Liver (tissue), 7 donors: ENCODE measurements at regions not wholly inside any gene's neighbourhood (a gene's known extent, or its start where the extent isn't known, plus 50 kb on each side); places are given as distances from the start of the nearest gene placed in this dataset.

Experiments
- DNase-seq: peaks from one replicate; pipeline ENCODE4 v3.0.0-alpha.2; 2017; ENCODE audit warnings: low spot score
- H3K27ac ChIP-seq, 2 donors: one replicate each; pipeline ENCODE4 v1.7.0; 2013; ENCODE audit warnings: inconsistent platforms in 2 of 2, low read length in 2 of 2, control low read depth in 1 of 2, low read depth in 1 of 2, mild to moderate bottlenecking in 1 of 2
- H3K27me3 ChIP-seq, 4 donors: one replicate each; pipeline versions ENCODE4 v1.6.1 to v1.7.0; 2013; ENCODE audit warnings: low read length in 3 of 4, inconsistent platforms in 1 of 4, mild to moderate bottlenecking in 1 of 4, moderate library complexity in 1 of 4; ENCODE audit not compliant: control insufficient read depth in 4 of 4, insufficient read depth in 4 of 4
- H3K36me3 ChIP-seq, 4 donors: one replicate each; pipeline versions ENCODE4 v1.6.1 to v1.7.0; 2013; ENCODE audit warnings: low read length in 3 of 4, mild to moderate bottlenecking in 3 of 4, low read depth in 1 of 4, moderate library complexity in 1 of 4; ENCODE audit not compliant: control insufficient read depth in 4 of 4, insufficient read depth in 3 of 4
- H3K4me1 ChIP-seq, 4 donors: one replicate each; pipeline versions ENCODE4 v1.6.1 to v1.7.0; 2013; ENCODE audit warnings: low read length in 3 of 4, mild to moderate bottlenecking in 3 of 4, moderate library complexity in 1 of 4; ENCODE audit not compliant: control insufficient read depth in 4 of 4, insufficient read depth in 4 of 4
- H3K4me3 ChIP-seq, 3 donors: one replicate each; pipeline versions ENCODE4 v1.6.1 to v1.7.0; 2013; ENCODE audit warnings: low read length in 3 of 3, control low read depth in 1 of 3, low read depth in 1 of 3, mild to moderate bottlenecking in 1 of 3
- H3K9ac ChIP-seq, 2 donors: one replicate each; pipeline ENCODE4 v1.7.0; 2013; ENCODE audit warnings: low read length in 2 of 2, mild to moderate bottlenecking in 2 of 2, moderate library complexity in 2 of 2, control low read depth in 1 of 2, low read depth in 1 of 2
- H3K9me3 ChIP-seq, 4 donors: one replicate each; pipeline versions ENCODE4 v1.6.1 to v1.7.0; 2013; ENCODE audit warnings: low read length in 3 of 4; ENCODE audit not compliant: control insufficient read depth in 4 of 4
- EGR1 ChIP-seq, 2 donors: IDR thresholded peaks; 2 replicates each; pipeline ENCODE4 v1.6.1; 2016 to 2018; ENCODE audit warnings: antibody characterized with exemption in 2 of 2, low read depth in 2 of 2
- FOXA1 ChIP-seq: IDR thresholded peaks from 2 replicates; pipeline ENCODE4 v1.6.1; 2016; ENCODE audit warnings: antibody characterized with exemption
- FOXA2 ChIP-seq: IDR thresholded peaks from 2 replicates; pipeline ENCODE4 v1.6.1; 2016; ENCODE audit warnings: antibody characterized with exemption
- GABPA ChIP-seq, 2 donors: IDR thresholded peaks in 1 of 2; conservative IDR thresholded peaks in 1 of 2; 2 replicates each; pipeline ENCODE4 v1.6.1; 2016; ENCODE audit warnings: antibody characterized with exemption in 2 of 2, mild to moderate bottlenecking in 1 of 2, moderate library complexity in 1 of 2
- HNF4A ChIP-seq, 2 donors: conservative IDR thresholded peaks; 2 replicates each; pipeline ENCODE4 v1.6.1; 2016; ENCODE audit warnings: antibody characterized with exemption in 2 of 2, mild to moderate bottlenecking in 2 of 2
- HNF4G ChIP-seq: IDR thresholded peaks from 2 replicates; pipeline ENCODE4 v1.6.1; 2016; ENCODE audit warnings: antibody characterized with exemption
- JUND ChIP-seq, 2 donors: IDR thresholded peaks; 2 replicates each; pipeline ENCODE4 v1.6.1; 2016; ENCODE audit warnings: antibody characterized with exemption in 2 of 2
- MAX ChIP-seq: IDR thresholded peaks from 2 replicates; pipeline ENCODE4 v1.6.1; 2016; ENCODE audit warnings: antibody characterized with exemption
- NR2F2 ChIP-seq: IDR thresholded peaks from 2 replicates; pipeline ENCODE4 v1.6.1; 2016; ENCODE audit warnings: antibody characterized with exemption
- RAD21 ChIP-seq, 2 donors: IDR thresholded peaks; 2 replicates each; pipeline ENCODE4 v1.6.1; 2016; ENCODE audit warnings: antibody characterized with exemption in 2 of 2, mild to moderate bottlenecking in 2 of 2
- RXRA ChIP-seq, 2 donors: IDR thresholded peaks; 2 replicates each; pipeline ENCODE4 v1.6.1; 2017 to 2018; ENCODE audit warnings: antibody characterized with exemption in 2 of 2, mild to moderate bottlenecking in 1 of 2
- SP1 ChIP-seq: IDR thresholded peaks from 2 replicates; pipeline ENCODE4 v1.6.1; 2018; ENCODE audit warnings: antibody characterized with exemption, mild to moderate bottlenecking
- TAF1 ChIP-seq: conservative IDR thresholded peaks from 2 replicates; pipeline ENCODE4 v1.6.1; 2016; ENCODE audit warnings: antibody characterized with exemption, mild to moderate bottlenecking
- YY1 ChIP-seq: IDR thresholded peaks from 2 replicates; pipeline ENCODE4 v1.6.1; 2016; ENCODE audit warnings: antibody characterized with exemption, mild to moderate bottlenecking
- ZBTB33 ChIP-seq: IDR thresholded peaks from 2 replicates; pipeline ENCODE4 v1.6.1; 2016; ENCODE audit warnings: antibody characterized with exemption
- WGBS: extraction: QIAGEN DNeasy Blood & Tissue Kit; methylation state at CpG from one replicate; pipeline ENCODE4 v1.1.7; 2013; 5-methylcytosine and 5-hydroxymethylcytosine counted together
- TF ChIP-seq, protein P1 (sequence below): IDR thresholded peaks from 2 replicates; pipeline ENCODE4 v1.6.1; 2016; ENCODE audit warnings: antibody characterized with exemption, mild to moderate bottlenecking
- donor health status: healthy.
- donor health status: healthy.
- donor health status: healthy.
- donor health status: healthy.

DNA sequence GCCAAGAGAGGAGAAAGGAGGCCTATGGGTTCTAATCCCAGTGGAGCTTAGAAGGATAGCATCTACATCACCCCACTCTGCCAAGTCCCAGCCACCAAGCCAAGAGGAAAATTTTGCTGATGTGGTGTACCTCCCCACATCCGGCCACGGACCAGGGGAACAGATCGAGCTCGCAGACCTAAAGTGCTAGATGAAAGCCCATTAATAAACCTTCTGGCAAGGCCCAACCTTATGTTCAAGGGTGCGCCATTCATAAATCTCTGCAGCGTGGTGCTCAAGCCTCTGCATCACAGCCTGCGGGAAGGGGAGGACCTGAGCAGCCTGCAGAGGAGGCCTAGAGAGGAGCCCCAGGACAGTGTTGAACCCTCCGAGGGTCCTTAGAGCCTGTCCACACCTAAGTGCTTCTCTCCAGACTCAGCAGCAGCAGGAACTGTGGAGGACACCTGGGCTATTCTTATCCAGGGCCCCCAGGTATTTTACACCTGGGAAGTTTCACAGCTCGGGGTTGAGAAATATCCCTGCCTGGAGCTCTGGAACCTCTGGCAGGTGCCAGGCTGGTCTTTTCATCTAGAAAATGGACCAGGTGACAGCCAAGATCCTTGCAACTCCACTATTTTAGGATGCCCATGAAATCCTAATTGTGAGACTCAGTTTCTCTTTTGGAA lies 68.0 kb downstream of the MRPL46 start:
- no peak for DNase-seq
- Histone ChIP-seq H3K9ac (no peak overlapping the region), H3K4me1 (no peaks in the 10 kb centered on the region), H3K36me3 (no peaks in the 10 kb centered on the region), H3K4me3 (no peak overlapping the region), H3K27ac (no peak overlapping the region), H3K9me3 (no peaks in the 10 kb centered on the region), H3K27me3 (no peaks in the 10 kb centered on the region)
- TF ChIP-seq YY1 (no peak), HNF4A (conservative IDR thresholded peaks at IDR 0.05) (no peak), EGR1 (IDR thresholded peaks at IDR 0.05; ENCODE audit: low read depth in 2 of 2) (no peak), FOXA1 (no peak), MAX (no peak), TAF1 (no peak), NR2F2 (no peak), RXRA (IDR thresholded peaks at IDR 0.05) (no peak), FOXA2 (no peak), GABPA (IDR thresholded peaks at IDR 0.05 in 1 of 2, conservative IDR thresholded peaks at IDR 0.05 in 1 of 2) (no peak), ZBTB33 (no peak), HNF4G (no peak), SP1 (no peak), JUND (IDR thresholded peaks at IDR 0.05) (no peak), RAD21 (IDR thresholded peaks at IDR 0.05) (no peak)
- TF ChIP-seq, protein P1, sequence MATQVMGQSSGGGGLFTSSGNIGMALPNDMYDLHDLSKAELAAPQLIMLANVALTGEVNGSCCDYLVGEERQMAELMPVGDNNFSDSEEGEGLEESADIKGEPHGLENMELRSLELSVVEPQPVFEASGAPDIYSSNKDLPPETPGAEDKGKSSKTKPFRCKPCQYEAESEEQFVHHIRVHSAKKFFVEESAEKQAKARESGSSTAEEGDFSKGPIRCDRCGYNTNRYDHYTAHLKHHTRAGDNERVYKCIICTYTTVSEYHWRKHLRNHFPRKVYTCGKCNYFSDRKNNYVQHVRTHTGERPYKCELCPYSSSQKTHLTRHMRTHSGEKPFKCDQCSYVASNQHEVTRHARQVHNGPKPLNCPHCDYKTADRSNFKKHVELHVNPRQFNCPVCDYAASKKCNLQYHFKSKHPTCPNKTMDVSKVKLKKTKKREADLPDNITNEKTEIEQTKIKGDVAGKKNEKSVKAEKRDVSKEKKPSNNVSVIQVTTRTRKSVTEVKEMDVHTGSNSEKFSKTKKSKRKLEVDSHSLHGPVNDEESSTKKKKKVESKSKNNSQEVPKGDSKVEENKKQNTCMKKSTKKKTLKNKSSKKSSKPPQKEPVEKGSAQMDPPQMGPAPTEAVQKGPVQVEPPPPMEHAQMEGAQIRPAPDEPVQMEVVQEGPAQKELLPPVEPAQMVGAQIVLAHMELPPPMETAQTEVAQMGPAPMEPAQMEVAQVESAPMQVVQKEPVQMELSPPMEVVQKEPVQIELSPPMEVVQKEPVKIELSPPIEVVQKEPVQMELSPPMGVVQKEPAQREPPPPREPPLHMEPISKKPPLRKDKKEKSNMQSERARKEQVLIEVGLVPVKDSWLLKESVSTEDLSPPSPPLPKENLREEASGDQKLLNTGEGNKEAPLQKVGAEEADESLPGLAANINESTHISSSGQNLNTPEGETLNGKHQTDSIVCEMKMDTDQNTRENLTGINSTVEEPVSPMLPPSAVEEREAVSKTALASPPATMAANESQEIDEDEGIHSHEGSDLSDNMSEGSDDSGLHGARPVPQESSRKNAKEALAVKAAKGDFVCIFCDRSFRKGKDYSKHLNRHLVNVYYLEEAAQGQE, result no peak
- 89% methylated on average over 9 of the region's 9 CpGs for WGBS

DNA sequence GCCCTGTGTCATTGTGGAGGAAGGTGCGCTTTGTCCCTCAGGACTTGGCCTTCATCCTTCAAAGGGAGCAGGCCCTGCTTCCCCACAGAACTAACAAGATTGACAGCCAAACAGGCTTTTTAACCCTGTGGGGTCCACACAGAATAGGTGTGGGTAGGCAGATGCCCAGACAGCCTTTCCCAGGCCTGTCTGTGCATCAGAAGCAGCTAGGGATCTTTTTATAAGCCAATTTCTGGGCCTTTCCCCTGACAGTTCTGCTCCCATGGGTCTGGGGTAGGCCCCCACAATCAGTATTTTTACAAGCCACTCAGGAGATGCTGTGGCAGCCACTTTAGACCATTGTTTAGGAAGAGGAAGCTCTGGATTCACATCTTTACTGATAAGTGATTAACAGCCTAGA lies 69.2 kb downstream of the MRPL46 start:
- no peaks in the 10 kb centered on the region for H3K27me3 ChIP-seq
- H3K4me3 ChIP-seq, result no peak overlapping the region
- H3K9ac ChIP-seq, result no peak overlapping the region
- H3K4me1 ChIP-seq, result no peaks in the 10 kb centered on the region
- no peaks in the 10 kb centered on the region for H3K36me3 ChIP-seq
- TF ChIP-seq JUND (IDR thresholded peaks at IDR 0.05) (no peak), FOXA1 (no peak), YY1 (no peak), MAX (no peak), TAF1 (no peak)
- TF ChIP-seq, protein P1, result no peak
- no peak for DNase-seq
- WGBS, result 93% methylated on average over 1 of the region's 1 CpG
- H3K9me3 ChIP-seq, result no peaks in the 10 kb centered on the region
- H3K27ac ChIP-seq, result no peak overlapping the region
